CD4-positive, alpha-beta T cell treated with Interleukin-17A for 4 hours (primary cell): ENCODE measurements at regions not wholly inside any gene's neighbourhood (a gene's known extent, or its start where the extent isn't known, plus 50 kb on each side); places are given as distances from the start of the nearest gene placed in this dataset.
"Not testable (repeated sequence)": the region's sequence is repeated elsewhere in the genome, so short reads cannot be mapped to it uniquely, and the experiment has no call there.

Experiments
- DNase-seq: peaks from one replicate; pipeline ENCODE4 v3.0.0-alpha.2; 2020; ENCODE audit warnings: mixed read lengths

DNA sequence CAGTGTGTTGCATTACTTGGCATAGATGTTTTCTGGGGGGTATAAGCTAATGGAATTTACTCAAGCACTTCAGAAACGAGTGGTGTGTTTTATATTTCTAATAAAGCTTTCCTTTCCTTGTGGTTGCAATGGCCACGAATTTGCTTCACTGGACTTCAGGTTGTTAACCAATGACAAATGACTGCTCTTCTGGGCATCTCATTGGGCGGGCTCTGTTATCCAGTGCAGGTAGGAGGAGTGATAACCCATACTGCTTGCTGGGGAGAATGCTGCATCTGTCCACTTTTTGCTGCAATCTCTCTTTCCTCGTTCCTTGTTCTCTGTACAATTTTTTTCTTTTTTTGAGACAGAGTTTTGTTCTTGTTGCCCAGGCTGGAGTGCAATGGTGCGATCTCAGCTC lies 80.0 kb upstream of the RPH3A start:
- DNase-seq, result no peak

DNA sequence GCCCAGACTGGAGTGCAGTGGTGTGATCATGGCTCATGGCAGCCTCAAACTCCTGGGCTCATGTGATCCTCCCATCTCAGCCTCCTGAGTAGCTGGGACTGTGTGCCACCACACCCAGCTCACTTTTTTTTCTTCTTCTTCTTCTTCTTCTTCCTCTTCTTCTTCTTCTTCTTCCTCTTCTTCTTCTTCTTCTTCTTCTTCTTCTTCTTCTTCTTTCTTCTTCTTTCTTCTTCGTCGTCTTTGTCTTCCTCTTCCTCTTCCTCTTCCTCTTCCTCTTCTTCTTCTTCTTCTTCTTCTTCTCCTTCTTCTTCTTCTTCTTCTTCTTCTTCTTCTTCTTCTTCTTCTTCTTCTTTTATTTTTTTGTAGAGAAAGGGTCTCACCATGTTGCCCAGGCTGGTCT lies 78.8 kb upstream of the RPH3A start:
- DNase-seq, result not testable (repeated sequence)

DNA sequence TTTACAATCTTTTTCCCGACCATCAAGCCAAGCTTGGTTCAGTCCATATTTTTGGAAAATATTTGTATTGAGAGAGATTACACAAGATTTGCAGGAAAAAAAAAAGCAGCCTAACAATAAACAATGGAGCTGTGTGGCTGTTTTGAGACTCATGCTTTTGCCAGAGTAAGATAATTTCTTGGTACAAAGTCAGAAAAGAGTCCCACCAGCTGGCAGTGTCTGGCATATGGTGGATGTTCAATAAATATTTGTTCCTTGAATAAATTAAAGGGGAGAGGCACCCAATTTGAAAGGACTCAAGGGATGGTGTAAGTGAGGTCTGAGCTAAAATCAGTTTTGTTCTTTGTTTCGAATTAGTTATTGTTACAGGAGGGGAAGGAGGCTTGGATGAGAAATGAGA lies 78.1 kb upstream of the RPH3A start:
- DNase-seq, result no peak

DNA sequence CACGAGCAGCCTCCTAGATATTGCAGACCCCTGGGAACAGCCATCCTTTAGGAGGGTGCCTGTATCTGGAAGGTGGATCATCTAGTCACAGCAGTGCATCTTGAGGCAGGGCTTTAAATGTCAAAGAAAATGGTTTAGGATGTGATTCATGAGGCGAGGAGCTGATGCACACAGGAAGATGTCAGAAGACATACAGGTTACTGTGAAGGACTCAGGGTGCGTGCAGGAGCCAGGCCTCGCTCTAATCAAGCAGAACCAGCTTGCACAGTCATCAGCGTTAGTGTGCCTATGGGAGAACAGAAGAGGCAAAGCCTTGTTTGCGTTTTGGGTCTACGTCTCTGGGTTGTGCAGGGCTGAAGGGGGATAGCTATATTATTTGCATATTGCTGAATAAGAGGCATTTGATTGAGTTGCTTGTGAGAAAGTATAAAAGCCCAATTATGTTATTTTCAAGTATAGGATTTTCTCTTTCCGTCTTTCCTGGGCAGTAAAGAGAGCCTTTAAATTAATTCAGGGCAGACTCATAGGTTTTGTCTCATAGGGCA lies 77.3 kb upstream of the RPH3A start:
- DNase-seq, result no peak

DNA sequence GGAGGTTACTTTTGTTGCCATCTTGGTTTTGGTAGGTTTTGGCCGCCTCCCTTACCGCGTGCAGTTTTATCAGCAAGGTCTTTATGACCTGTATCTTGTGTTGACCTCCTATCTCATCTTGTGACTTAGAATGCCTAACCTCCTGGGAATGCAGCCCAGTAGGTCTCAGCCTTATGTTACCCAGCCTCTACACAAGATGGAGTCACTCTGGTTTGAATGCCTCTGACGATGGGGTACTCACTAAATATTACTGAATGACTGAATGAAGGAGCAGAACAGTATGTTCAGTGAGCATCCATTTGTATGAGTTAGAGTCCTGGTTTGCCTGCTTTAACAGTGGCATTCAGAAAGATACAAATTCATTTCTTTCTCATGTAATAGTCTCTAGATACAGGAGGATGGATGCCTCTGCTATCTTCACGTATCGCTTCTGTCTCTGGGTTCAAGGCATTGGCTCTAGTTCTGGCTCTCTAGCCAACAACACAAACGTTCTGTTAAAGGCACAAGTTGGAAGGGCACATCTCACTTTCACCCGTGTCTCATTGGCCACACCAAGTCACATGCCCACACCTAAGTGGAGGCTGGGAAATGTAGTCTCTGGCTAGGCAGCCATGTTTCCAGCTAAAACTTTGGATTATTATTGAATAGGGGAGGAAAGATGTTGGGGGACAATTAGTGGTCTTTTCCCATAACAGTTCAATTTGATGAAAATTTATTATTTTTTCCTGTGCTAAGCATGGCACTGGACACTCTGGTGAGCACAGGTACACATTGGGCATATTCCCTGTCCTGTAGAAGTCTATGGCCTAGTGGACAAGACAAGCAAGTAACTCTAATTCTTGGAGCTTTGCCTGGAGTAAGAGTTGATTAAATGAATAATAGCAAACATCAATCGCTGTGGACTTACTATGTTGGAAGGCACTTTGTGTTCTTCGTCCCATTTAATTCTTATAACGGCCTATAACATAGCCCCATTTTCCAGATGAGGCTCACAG lies 75.2 kb upstream of the RPH3A start:
- no peak for DNase-seq

DNA sequence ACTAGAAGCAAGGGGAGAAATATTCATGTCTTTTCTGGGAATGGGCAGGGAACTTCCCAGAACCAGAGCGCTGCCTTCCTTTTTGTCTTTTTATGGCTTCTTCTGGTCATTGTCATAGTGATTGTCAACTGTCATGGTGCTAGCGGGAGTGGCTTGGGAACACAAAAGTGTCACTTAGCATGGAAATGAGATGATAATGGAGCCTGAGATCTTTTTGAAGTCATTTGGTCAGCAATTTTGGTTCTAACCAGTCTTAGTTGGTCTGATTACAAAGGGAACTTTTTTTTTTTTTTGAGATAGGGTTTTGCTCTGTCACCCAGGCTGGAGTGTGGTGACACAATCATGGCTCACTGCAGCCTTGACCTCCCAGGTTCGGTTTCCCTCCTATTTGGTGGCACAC lies 62.7 kb upstream of the RPH3A start:
- DNase-seq, result no peak

DNA sequence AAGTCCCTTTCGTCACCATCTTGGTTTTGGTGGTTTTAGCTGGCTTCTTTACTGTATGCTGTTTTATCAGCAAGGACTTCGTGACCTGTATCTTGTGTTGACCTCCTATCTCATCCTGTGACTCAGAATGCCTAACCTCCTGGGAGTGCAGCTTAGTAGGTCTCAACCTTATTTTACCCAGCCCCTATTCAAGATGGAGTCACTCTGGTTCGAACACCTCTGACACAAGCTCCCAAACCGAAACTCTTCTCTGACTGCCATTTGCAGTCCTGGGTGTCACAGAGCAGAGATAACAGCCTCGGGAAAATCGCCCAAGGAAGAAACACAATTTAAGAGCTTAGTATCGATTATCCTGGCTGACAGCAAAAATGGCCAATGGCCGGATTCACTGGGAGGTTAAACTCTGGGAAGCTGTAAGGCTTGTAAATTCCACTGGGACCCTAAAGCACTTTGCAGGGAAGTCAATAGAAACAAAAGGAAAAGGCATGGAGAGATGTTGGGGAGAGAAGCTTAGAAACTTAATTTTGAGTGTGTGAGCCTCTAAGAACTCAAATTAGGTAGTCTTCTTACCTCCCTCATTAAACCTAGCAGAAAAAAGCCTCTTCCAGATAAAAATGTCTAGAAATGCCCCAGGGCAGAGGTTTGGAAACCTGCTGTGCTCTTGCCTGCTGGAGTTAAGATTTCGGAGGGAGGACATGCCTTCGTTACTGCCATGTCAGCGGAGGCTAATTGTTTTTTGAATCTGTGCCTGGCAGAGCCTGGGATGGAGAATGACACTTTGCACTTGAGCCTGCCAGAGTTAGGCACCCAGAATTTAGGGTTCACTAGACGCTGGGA lies 56.5 kb upstream of the RPH3A start:
- DNase-seq, result no peak

DNA sequence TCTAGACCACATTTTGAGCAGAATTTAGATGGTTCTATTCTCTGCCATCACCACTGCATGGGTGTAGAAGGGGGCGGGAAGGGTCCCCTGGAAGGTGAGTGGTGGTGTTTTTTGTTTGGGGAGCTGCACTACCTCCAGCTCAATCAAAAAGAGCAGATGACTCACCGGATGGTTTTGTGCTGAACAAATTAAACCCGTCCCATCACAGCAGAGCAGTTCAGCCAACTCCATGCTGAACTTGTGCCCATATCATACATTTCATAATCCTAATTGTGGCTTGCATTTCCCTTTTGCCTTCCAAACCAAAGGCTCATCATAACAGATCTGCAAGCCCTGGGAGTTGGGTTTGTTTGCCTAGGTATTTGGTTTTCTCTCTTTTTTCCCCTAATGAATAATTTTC lies 53.0 kb upstream of the RPH3A start:
- no peak for DNase-seq

DNA sequence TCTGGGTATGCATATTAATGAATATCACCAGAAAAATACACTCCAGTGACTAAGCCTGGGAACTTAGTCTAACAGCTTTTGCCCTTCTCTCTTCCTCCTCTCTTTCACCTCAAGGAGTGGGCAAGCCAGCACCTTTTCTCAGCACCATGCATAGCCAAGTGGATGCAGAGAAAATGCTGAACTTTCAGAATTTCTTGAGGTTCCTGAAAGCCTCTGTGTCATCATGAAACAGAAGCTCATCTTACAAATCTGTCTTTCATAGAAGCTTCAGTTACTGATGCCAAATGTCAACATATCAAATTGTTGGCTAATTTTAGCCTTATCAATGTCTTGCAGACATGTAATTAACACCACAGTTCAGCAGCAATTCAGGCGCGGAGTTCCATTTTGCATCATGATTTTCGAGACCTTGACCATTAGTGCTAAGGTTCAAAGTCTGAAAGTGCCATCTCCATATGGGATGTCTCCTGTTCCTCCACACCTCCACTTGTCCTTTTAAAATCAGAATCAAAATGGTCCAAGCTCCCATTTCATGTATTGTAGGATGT lies 51.1 kb upstream of the RPH3A start:
- no peak for DNase-seq

DNA sequence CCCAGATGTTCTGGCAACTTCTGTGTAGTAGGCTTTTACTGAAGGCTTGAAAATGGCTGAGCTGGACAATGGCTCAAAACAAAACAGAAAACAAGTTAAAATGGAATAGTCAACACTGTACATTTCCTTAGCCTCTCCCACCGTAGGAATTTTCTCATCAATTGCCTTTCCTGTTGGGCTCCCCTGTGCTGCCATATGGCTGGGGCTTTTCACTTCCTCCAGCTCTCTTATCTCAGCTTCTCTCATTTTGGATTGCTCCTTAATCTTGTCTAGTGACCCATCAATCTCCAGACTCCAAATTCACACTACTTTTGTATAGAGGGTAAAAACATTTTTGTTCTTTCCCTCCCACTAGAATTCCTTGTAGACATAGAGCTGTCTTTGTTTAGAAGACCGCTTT lies 50.4 kb upstream of the RPH3A start:
- DNase-seq, result no peak
